OCI-LY3 (cell line): ENCODE measurements at regions not wholly inside any gene's neighbourhood (a gene's known extent, or its start where the extent isn't known, plus 50 kb on each side); places are given as distances from the start of the nearest gene placed in this dataset.

Experiments used
- H2AFZ ChIP-seq: fragments of 200-600, 300-600 bp; shearing (Covaris generic); 2 replicates; pipeline ENCODE4 v1.6.0; 2014; ENCODE audit warnings: antibody characterized with exemption, low read depth, low read length
- H3K27ac ChIP-seq: fragments of 200-600, 300-600 bp; sonication (generic); 2 replicates; pipeline ENCODE4 v1.5.1; 2014; ENCODE audit warnings: mild to moderate bottlenecking, low read length, moderate library complexity, mixed read lengths
- H3K27me3 ChIP-seq: fragments of 200-600, 300-600 bp; sonication (generic); 2 replicates; pipeline ENCODE4 v1.6.1; 2014; ENCODE audit warnings: low read depth, low read length, mixed read lengths
- H3K36me3 ChIP-seq: fragments of 200-600, 300-600 bp; sonication (generic); replicated peaks from 2 replicates; pipeline ENCODE3; 2014; ENCODE audit warnings: low read depth, low read length, mixed read lengths
- H3K4me1 ChIP-seq: fragments of 300-600, 200-600 bp; sonication (generic); 2 replicates; pipeline ENCODE4 v1.6.1; 2014; ENCODE audit warnings: low read length, mixed read lengths
- H3K4me2 ChIP-seq: fragments of 200-600, 300-600 bp; sonication (generic); 2 replicates; pipeline ENCODE4 v1.6.1; 2014; ENCODE audit warnings: low read length, mixed read lengths
- H3K4me3 ChIP-seq: fragments of 300-600, 200-600 bp; sonication (generic); 2 replicates; pipeline ENCODE4 v1.5.1; 2014; ENCODE audit warnings: antibody characterized with exemption, mild to moderate bottlenecking, low read length, moderate library complexity
- H3K79me2 ChIP-seq: fragments of 300-600, 200-600 bp; shearing (Covaris generic); 2 replicates; pipeline ENCODE4 v1.6.1; 2014; ENCODE audit warnings: mild to moderate bottlenecking, low read length, mixed read lengths
- H3K9ac ChIP-seq: fragments of 300-600, 200-600 bp; shearing (Covaris generic); 2 replicates; pipeline ENCODE4 v1.6.0; 2014; ENCODE audit warnings: mild to moderate bottlenecking, low read length, moderate library complexity
- H3K9me3 ChIP-seq: fragments of 200-600, 300-600 bp; shearing (Covaris generic); 2 replicates; pipeline ENCODE4 v1.6.1; 2014; ENCODE audit warnings: low read length, mixed read lengths; ENCODE audit not compliant: insufficient read depth
- H4K20me1 ChIP-seq: fragments of 200-600, 300-600 bp; sonication (generic); 2 replicates; pipeline ENCODE4 v1.6.1; 2016; ENCODE audit warnings: low read length, mixed read lengths; ENCODE audit not compliant: insufficient read depth
- CTCF ChIP-seq: fragments of 200-600, 300-600 bp; sonication (generic); IDR thresholded peaks from 2 replicates; pipeline ENCODE4 v1.5.1; 2014; ENCODE audit warnings: antibody characterized with exemption, low read length, low read depth
- EZH2phosphoT487 ChIP-seq: fragments of 200-600 bp; shearing (Covaris generic); IDR thresholded peaks from 2 replicates; pipeline ENCODE4 v1.6.1; 2018; ENCODE audit warnings: antibody characterized with exemption, mixed run types, low read depth

GRCh38 chr4:81746071-81746470, 274.4 kb upstream of the RASGEF1B start:
- Histone ChIP-seq H3K79me2 (no peaks in the 10 kb centered on the region), H4K20me1 (no peaks in the 10 kb centered on the region), H3K9me3 (no peaks in the 10 kb centered on the region), H3K9ac (no peak overlapping the region), H3K4me1 (no peaks in the 10 kb centered on the region), H2AFZ (no peak overlapping the region), H3K4me3 (no peak overlapping the region), H3K27me3 (peaks cover 12% of the 10 kb centered on the region; the same call in 1 of the 2 replicates), H3K36me3 (no peaks in the 10 kb centered on the region), H3K4me2 (no peak overlapping the region), H3K27ac (no peak overlapping the region)
- no peak for TF ChIP-seq EZH2phosphoT487
- TF ChIP-seq CTCF, result no peak

DNA sequence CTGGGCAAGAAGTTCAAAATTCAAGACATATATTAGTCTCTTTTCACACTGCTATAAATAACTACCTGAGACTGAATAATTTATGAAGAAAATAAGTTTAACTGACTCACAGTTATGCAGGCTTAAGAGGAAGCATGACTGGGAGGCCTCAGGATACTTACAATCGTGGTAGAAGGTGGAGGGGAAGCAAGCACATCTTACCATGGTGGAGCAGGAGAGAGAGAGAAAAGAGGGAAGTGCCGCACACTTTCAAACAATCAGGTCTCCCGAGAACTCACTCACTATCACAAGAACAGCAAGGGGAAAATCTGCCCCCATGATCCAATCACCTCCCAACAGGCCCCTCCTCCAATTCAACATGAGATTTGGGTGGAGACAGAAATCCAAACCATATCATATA, 273.3 kb upstream of the RASGEF1B start:
- no peak overlapping the region for H3K9ac ChIP-seq
- H3K36me3 ChIP-seq, result no peaks in the 10 kb centered on the region
- peaks cover 4% of the 10 kb centered on the region; the same call in 1 of the 2 replicates for H3K27me3 ChIP-seq
- no peaks in the 10 kb centered on the region for H3K9me3 ChIP-seq
- no peak overlapping the region for H3K27ac ChIP-seq
- no peaks in the 10 kb centered on the region for H4K20me1 ChIP-seq
- TF ChIP-seq EZH2phosphoT487, result no peak
- no peak for TF ChIP-seq CTCF
- H3K4me2 ChIP-seq, result no peak overlapping the region
- no peak overlapping the region for H3K4me3 ChIP-seq
- 0 out of 2 replicates have a peak, but pooled peaks cover 5% of the 10 kb centered on the region for H3K4me1 ChIP-seq
- no peak overlapping the region for H2AFZ ChIP-seq
- no peaks in the 10 kb centered on the region for H3K79me2 ChIP-seq

DNA sequence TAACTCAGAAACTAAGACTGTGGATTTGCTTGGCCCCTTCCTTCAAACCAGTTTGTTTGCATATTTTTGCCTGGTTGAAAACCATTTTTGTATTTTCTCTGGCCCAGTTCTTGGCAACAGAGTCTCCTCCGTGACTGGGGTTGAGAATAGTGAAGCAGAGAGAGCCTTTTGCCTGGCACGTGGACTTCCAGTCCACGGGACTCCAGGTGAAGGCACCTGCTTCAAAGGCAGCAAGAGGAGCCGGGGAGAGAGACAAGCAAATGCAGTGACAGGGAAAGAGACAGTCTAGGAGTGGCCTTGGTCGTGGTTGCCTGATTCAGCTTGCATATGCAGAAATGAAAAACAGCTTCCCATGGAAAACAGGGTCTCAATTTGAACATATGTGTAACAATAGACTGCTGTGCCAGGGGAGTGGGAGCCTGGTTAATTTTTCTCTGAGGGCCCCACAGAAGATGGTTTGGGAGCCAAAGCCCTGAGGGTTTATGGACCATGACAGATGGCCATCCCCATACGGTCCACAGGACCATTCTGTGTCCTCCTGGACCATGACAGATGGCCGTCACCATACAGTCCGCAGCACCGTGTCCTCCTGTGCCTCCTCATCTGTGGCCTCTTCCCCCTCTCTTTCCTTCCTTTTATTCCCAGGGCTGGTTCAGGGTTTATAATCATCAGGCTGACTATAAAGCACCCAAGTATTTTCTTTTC, 272.2 kb upstream of the RASGEF1B start:
- Histone ChIP-seq H3K4me3 (no peak overlapping the region), H4K20me1 (no peaks in the 10 kb centered on the region), H3K9me3 (no peaks in the 10 kb centered on the region), H3K79me2 (no peaks in the 10 kb centered on the region), H3K36me3 (no peaks in the 10 kb centered on the region), H3K9ac (no peak overlapping the region), H3K27me3 (no peaks in the 10 kb centered on the region), H3K4me2 (no peak overlapping the region), H2AFZ (0 out of 2 replicates have a peak overlapping the region, but pooled peaks have one; percentile 18), H3K4me1 (0 out of 2 replicates have a peak, but pooled peaks cover 5% of the 10 kb centered on the region), H3K27ac (no peak overlapping the region)
- TF ChIP-seq EZH2phosphoT487 (no peak), CTCF (no peak)

DNA sequence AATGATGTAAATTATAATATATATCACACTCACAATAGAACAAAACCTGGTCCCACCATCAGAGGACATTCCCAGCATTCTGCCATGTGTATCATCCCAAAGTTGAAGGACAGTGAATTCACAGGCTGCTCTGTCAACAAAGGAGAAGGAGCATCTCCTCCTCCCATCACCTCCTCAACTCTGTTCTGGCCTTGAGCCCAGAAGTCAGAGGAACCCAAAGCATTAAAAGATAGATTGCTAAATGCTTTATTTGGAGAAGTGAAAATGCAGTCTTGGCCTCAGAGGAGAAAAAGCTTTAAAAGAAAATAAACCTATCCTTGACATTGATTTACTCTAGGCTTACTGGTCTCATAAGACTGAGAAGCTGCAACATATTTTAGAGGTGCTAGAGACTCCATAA, 268.8 kb upstream of the RASGEF1B start:
- H3K4me2 ChIP-seq, result no peak overlapping the region
- TF ChIP-seq CTCF (no peak), EZH2phosphoT487 (no peak)
- no peak overlapping the region for H3K27ac ChIP-seq

More for the DNA sequence above, 268.8 kb upstream of the RASGEF1B start:
- Histone ChIP-seq H4K20me1 (no peaks in the 10 kb centered on the region), H3K36me3 (no peaks in the 10 kb centered on the region), H3K79me2 (no peaks in the 10 kb centered on the region), H3K9me3 (no peaks in the 10 kb centered on the region), H3K27me3 (no peaks in the 10 kb centered on the region), H3K4me1 (0 out of 2 replicates have a peak, but pooled peaks cover 5% of the 10 kb centered on the region), H3K9ac (no peak overlapping the region), H2AFZ (no peak overlapping the region), H3K4me3 (no peak overlapping the region)
